H4 (cell line): ENCODE measurements at regions not wholly inside any gene's neighbourhood (a gene's known extent, or its start where the extent isn't known, plus 50 kb on each side); places are given as distances from the start of the nearest gene placed in this dataset.

Experiments used
- DNase-seq: peaks from one replicate; pipeline ENCODE4 v3.0.0-alpha.2; 2015; ENCODE audit warnings: low spot score

DNA sequence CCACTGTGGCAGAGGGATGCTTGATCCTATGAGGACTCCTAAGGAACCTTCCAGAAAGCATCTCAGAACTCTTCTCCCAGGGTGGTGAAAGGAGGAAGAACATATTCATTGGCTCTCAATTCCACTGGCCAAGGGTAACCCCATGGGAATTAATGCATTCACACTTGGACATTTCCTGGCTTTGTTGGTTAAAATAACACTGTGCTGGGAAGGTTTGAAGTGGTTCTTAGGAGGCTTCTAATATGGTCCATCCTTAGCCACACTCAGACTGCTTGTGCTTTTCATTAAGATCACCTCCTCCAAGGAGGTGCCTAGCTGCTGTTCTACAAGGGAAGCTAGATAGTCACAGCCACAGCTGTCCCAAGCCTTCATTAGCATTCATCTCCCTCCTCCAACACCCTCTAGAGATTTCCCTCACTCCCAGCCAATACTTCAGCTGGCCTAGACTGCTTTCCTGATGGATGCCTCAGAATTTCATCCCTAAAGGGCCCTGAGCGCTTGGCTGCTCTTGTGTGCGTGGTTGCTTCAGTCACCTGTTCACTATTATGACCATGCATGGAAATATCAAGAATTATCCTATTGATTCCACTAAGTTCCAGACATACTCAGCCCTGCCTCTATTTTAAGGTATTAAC is 544.4 kb downstream of the PLPP3 start:
- no peak for DNase-seq

DNA sequence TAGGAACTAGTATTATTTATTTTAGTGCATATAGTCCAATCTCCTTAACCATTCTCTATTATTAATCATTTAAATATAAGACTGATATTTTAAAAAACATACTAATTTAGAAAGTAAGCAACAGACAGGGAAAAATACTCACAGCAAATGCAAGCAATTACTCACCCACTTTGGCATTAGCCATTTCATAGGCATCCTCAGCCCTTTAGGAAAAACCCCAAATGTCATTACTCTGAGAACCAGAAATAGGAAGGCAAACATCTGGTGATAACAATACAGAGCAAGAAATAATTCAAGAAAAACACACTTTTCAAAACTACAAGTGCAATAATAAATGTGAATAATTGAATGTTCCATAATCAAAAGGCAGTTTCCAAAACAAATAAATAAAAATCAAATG is 545.1 kb downstream of the PLPP3 start:
- DNase-seq: no peak

GRCh38 chr1:56033321-56034037 is 545.9 kb downstream of the PLPP3 start:
- DNase-seq: no peak

- no peak for DNase-seq
These were observed 547.2 kb downstream of the PLPP3 start for GRCh38 chr1:56032096-56032676.

- DNase-seq: no peak
These were observed 548.4 kb downstream of the PLPP3 start for GRCh38 chr1:56031001-56031400.

DNA sequence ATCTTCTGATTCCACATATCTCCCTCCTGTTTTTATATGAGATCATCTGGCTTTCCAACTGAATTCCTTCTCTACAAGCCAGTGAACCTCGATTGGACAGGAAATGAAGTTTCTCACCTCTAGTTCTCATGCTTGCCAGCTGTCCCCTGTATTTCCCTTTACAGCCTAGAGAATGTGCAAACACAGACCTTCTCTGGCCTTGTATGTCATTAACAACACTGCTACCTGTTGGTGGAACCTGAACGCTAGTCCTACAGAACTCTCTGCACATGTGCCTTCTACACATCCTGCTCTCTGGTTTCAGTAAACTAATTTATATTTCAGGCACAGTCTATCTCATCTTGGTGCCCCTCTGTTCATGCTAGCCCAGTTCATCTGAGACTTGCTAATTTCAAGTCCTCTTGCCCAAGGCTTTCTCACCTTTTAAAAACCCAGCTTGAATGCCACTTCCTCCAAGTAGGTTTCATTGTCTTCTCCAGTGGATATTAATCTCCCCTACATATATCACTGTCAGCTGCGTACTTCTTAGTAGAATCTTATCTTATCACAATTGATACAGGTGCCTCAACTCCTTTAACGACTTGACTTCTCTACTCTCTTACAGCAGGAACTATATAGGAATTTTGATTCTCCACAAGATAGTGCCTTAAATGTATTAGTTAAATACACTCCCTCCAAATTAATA is 549.9 kb downstream of the PLPP3 start:
- no peak for DNase-seq

DNA sequence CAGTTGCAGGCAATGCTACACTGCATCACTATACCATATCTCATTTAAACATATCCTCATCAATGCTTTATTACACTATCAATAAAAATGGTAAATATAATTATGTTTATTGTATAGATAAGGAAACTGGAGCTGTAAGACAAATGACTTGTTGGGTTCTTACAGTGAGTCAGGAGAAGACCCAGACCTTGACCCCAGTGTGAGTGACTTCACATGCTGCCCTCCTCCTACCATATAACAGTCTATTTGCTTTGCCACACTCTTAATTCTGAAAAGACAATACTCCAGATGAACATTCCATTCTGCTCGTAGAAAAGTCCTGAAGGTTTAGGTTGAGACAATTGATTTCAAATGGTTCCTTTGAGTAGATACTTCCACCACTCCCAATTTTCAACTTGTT is 550.5 kb downstream of the PLPP3 start:
- DNase-seq: no peak

DNA sequence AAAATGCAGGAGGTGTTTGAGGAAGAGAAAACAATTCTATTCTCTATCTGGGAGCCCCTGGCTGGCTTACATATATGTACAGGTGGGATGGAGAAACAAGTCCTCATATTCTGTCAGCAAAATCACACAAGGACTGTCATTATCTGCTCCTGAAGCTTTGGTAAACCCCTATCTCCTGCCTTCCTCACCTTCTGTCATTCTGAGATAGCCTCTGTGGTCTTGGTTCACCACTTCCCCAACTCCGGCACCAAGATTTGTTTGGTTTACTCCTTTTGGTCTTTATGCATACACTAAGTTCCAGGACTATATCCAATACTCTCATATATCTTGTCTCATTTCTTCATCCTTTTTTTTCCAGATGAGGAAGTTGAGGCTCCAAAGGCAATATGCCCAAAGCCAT is 551.1 kb downstream of the PLPP3 start:
- no peak for DNase-seq

DNA sequence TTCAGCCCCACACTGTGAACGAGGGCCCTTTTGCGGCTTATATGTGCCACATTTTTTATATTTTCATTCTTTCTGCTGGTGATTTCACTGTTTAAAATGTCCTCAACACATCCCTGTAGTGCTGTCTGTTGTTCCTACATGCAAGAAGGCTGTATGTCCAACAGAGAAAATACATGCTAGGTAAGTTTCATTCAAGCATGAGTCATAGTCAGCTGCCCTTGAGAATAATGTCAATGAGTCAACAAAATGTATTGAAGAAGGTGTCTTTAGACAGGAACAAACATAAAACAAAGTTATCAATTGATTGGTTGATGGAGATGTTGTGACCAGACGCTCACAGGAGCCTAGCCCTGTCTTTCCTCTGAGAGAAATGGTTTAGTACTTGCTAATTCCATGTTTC is 553.4 kb downstream of the PLPP3 start:
- no peak for DNase-seq

GRCh38 chr1:56024155-56024554 is 555.2 kb downstream of the PLPP3 start:
- DNase-seq: no peak

DNA sequence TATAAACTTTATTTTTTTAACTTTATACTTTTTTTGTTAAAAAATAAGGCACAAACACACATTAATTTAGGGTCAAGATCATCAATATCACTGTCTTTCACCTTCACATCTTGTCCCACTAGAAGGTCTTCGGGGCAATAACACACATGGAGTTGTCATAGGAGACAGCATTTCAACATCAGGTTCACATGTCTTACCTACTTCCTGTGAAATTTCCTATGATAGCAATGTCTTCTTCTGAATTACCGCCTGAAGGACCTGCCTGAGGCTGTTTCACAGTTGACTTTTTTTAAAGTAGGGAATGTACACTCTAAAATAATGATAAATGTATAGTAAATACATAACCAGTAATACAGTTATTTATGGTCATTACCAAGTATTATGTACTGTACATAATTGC is 559.4 kb downstream of the PLPP3 start:
- no peak for DNase-seq

- no peak for DNase-seq
These were observed 559.9 kb downstream of the PLPP3 start for GRCh38 chr1:56019472-56019871.

DNA sequence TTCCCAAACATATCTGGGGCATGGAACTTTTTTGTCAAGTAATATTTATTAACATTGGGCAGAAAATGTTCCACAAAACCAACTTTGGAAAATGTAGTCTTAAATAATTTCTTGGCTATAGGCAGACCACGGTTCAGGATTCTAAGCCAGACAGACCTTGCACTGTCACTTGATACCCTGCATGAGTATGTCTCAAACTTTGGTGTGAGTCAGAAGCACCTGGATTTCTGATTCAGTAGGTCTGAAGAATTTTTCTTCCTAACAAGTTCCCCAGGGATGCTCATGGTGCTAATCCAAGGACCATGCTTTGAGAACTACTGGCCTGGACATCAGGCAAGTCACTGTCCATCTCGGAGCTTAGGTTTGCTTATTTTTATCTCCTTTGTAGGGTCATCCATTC is 562.0 kb downstream of the PLPP3 start:
- no peak for DNase-seq

DNA sequence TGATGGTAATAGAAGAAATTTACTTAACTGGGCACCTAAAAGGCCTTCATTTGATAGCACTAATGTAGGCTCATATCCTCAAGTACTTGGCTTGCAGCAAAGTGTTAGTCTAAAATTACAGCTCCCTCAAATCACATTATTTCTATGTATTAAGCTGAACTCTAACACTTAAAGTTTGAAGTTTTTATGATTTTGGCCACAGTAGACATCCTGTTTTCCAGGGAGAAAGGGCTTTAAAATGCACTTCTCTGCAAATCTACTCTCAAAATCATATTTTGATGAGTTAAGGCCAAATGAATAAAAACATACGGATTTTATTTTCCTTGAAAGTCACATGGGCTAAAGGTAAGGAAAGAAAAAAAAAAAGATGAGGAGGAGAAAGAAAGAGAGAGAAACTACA is 575.5 kb downstream of the PLPP3 start:
- no peak for DNase-seq

DNA sequence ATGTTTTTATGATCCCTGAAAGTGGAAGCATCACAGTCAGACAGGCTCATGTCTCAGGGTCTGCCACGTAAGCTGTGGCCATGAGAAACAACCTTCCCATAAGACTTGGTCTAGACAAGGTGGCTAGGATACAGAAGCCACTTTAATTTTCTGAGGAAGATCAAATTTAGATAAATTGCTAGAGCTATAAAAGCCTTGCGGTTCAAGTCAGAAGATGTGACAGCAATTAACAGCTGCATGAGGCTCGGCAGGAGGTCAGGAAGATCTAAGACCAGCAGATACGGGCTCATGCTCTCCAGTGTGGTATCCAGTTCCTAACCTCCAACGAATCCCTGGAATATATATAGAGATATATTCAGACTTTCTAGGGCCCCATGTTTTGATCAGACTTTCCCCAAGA is 577.1 kb downstream of the PLPP3 start:
- DNase-seq: no peak

DNA sequence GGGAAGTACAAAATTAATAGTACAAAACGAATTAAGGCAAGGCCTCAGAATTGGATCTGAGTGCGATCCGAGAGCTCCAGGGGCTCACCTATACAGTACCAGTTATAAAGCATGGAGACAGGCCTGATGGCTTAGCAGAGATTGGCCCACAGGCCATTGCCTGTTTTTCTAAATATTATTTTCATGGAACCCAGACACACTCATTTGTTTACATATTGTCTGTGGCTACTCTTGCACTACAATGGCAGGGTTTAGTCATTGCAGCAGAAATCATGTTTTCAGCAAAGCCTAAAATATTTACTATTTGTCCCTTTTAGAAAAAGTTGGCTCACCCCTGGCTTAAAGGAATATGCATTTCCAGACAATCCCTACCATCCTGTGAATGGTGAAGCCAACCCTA is 578.9 kb downstream of the PLPP3 start:
- peak; percentile 9 for DNase-seq

DNA sequence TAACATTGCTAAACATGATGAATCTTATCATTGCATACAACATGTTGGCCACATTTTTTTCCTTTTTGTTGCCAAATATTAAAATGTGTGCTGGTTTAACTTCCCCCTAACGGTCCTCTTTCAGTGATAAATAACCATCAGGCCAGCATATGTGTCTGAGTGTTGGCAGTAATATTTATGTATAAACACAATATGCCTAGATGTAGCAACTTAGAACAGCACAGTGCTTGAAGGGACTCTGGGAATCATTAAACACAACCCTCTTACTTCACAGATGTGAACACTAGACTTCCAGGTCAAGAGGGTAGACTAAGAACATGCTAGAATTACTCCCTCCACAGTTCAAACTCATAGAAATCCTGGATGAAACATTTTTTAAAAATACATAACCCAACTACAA is 581.8 kb downstream of the PLPP3 start:
- DNase-seq: no peak

GRCh38 chr1:55993646-55994318 is 585.6 kb downstream of the PLPP3 start:
- no peak for DNase-seq

- DNase-seq: no peak
These were observed 589.4 kb downstream of the PLPP3 start for GRCh38 chr1:55990007-55990406.

GRCh38 chr1:55988963-55989452 is 590.4 kb downstream of the PLPP3 start:
- no peak for DNase-seq

DNA sequence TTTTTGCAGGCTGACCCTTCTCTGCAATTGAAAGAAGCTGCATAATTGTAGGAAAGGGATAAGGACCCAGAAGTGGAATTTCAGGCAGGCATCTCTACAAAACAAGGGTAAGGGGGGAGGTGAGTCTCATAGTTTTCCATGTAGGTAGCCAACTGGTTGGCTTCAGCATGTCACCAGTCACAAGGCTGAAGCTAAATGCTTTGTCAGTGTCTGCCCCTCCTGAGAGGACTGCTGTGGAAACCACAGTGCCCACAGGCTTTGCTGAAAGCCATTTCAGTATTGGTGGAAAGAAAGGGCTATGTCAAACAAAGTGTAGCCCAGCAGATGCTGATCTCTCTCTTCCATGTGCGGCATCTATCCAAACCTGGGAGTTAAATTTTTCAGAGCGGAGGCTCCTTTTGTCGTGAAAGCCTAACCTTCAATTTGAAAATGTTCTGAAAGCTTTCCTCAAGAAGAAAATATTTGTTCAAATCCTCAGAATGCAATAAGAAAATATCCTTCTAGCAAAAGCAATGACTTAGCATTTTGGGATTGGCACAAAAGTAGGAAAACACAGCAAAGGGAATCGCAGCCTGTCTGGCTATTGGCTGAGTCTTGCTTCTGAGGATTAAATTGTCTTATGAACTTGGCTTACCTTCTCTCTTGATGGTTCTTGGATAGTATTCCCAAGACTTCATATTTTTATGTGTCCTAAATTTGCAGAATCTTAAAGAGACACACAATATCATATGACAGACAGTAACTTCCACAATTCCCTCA is 591.7 kb downstream of the PLPP3 start:
- peak; percentile 27 for DNase-seq
